SK-N-SH (cell line): ENCODE measurements at regions not wholly inside any gene's neighbourhood (a gene's known extent, or its start where the extent isn't known, plus 50 kb on each side); places are given as distances from the start of the nearest gene placed in this dataset.

Source experiments
- CTCF ChIA-PET: fragments of 300-600, 350-600 bp; formaldehyde crosslinking; extraction: SDS; loops from one replicate; lab custom pipeline; 2021; lab: Yijun Ruan, JAX
- POLR2A ChIA-PET: fragments of 350-600 bp; sonication (Branson Sonifier 250); formaldehyde crosslinking; extraction: SDS; loops from one replicate; lab custom pipeline; 2020; ENCODE audit warnings: antibody characterized with exemption, inconsistent platforms; lab: Yijun Ruan, JAX
- DNase-seq: peaks from one replicate; pipeline ENCODE4 v3.0.0; 2012
- H2AFZ ChIP-seq: fragments of 200-600 bp; sonication (generic); 2 replicates; pipeline ENCODE4 v1.8.1; 2016; ENCODE audit warnings: antibody characterized with exemption, mild to moderate bottlenecking, low read depth
- H3F3A ChIP-seq: fragments of 200-600 bp; sonication (generic); replicated peaks from 2 replicates; pipeline ENCODE3; 2016; ENCODE audit warnings: antibody characterized with exemption, mild to moderate bottlenecking; ENCODE audit not compliant: insufficient read depth
- H3K27ac ChIP-seq, 2 experiments: fragments of 200-500 bp in 1 of 2; fragments of 200-600 bp in 1 of 2; sonication (Bioruptor generic) in 1 of 2; sonication (generic), shearing (Covaris generic) in 1 of 2; 2 replicates each; pipeline versions ENCODE4 v1.5.1 to v1.6.1; 2014 to 2016; ENCODE audit warnings: low read depth in 2 of 2, inconsistent platforms in 1 of 2, low read length in 1 of 2, mild to moderate bottlenecking in 1 of 2, mixed read lengths in 1 of 2
- H3K27me3 ChIP-seq: fragments of 200-600 bp; sonication (generic), shearing (Covaris generic); 2 replicates; pipeline ENCODE4 v1.6.1; 2016; ENCODE audit warnings: mixed run types; ENCODE audit not compliant: insufficient read depth
- H3K36me3 ChIP-seq, 2 experiments: fragments of 200-500 bp in 1 of 2; fragments of 200-600 bp in 1 of 2; sonication (Bioruptor generic) in 1 of 2; sonication (generic) in 1 of 2; replicated peaks in 1 of 2; 2 replicates each; pipeline versions ENCODE3 to v1.5.1; 2014 to 2016; ENCODE audit warnings: low read length in 1 of 2, mild to moderate bottlenecking in 1 of 2; ENCODE audit not compliant: insufficient read depth in 2 of 2, control insufficient read depth in 1 of 2
- H3K4me1 ChIP-seq, 2 experiments: fragments of 200-500 bp in 1 of 2; fragments of 200-600 bp in 1 of 2; sonication (Bioruptor generic) in 1 of 2; sonication (generic), shearing (Covaris generic) in 1 of 2; 2 replicates each; pipeline versions ENCODE4 v1.5.1 to v1.6.1; 2014 to 2016; ENCODE audit warnings: low read depth in 1 of 2, low read length in 1 of 2, mixed run types in 1 of 2; ENCODE audit not compliant: insufficient read depth in 2 of 2, control insufficient read depth in 1 of 2
- H3K4me2 ChIP-seq: fragments of 200-600 bp; sonication (generic), shearing (Covaris generic); 2 replicates; pipeline ENCODE4 v1.6.1; 2017; ENCODE audit warnings: mixed run types
- H3K4me3 ChIP-seq, 2 experiments: fragments of 200-500 bp in 1 of 2; fragments of 200-600 bp in 1 of 2; sonication (Bioruptor generic) in 1 of 2; sonication (generic), shearing (Covaris generic) in 1 of 2; 2 replicates each; pipeline versions ENCODE4 v1.5.1 to v1.8.1; 2014 to 2016; ENCODE audit warnings: low read depth in 2 of 2, inconsistent platforms in 1 of 2, low read length in 1 of 2, mild to moderate bottlenecking in 1 of 2, mixed read lengths in 1 of 2, moderate library complexity in 1 of 2
- H3K79me2 ChIP-seq: fragments of 200-600 bp; sonication (generic); 2 replicates; pipeline ENCODE4 v1.8.1; 2017; ENCODE audit warnings: mild to moderate bottlenecking; ENCODE audit not compliant: insufficient read depth
- H3K9ac ChIP-seq: fragments of 200-600 bp; sonication (generic); 2 replicates; pipeline ENCODE4 v1.6.1; 2017; ENCODE audit warnings: mixed run types
- H3K9me2 ChIP-seq: fragments of 200-600 bp; sonication (generic); 2 replicates; pipeline ENCODE4 v1.6.1; 2017; ENCODE audit warnings: mixed run types
- H3K9me3 ChIP-seq: fragments of 200-600 bp; sonication (generic); 2 replicates; pipeline ENCODE4 v1.6.1; 2017; ENCODE audit warnings: mixed run types, mild to moderate bottlenecking, moderate library complexity
- H4K20me1 ChIP-seq: fragments of 200-600 bp; sonication (generic); 2 replicates; pipeline ENCODE4 v1.6.1; 2017; ENCODE audit warnings: mild to moderate bottlenecking, mixed run types; ENCODE audit not compliant: insufficient read depth
- CHD2 ChIP-seq: fragments of 150-350 bp; IDR thresholded peaks from 2 replicates; pipeline ENCODE4 v1.6.1; 2018; ENCODE audit warnings: low read length; ENCODE audit not compliant: partially characterized antibody
- FOSL2 ChIP-seq: IDR thresholded peaks from 2 replicates; pipeline ENCODE4 v1.4.0; 2012; ENCODE audit warnings: low read depth, mild to moderate bottlenecking, moderate library complexity, borderline replicate concordance
- IRF3 ChIP-seq: fragments of 150-350 bp; IDR thresholded peaks from 2 replicates; pipeline ENCODE4 v1.6.1; 2016; ENCODE audit warnings: mild to moderate bottlenecking, low read depth, low read length
- JUND ChIP-seq: IDR thresholded peaks from 2 replicates; pipeline ENCODE4 v1.4.0; 2012
- MXI1 ChIP-seq: IDR thresholded peaks from 2 replicates; pipeline ENCODE4 v1.6.1; 2012; ENCODE audit warnings: mild to moderate bottlenecking, low read depth, low read length, improper control_type of control experiment
- RXRA ChIP-seq: IDR thresholded peaks from 2 replicates; pipeline ENCODE4 v1.4.0; 2012; ENCODE audit warnings: low read depth, mild to moderate bottlenecking, borderline replicate concordance
- SMC3 ChIP-seq: IDR thresholded peaks from 2 replicates; pipeline ENCODE4 v1.6.1; 2012; ENCODE audit warnings: low read depth, low read length, improper control_type of control experiment
- TAF1 ChIP-seq: IDR thresholded peaks from 2 replicates; pipeline ENCODE4 v1.6.1; 2012; ENCODE audit warnings: low read depth, mild to moderate bottlenecking, low read length, moderate library complexity, borderline replicate concordance
- TEAD4 ChIP-seq: IDR thresholded peaks from 2 replicates; pipeline ENCODE4 v1.4.0; 2012; ENCODE audit warnings: mild to moderate bottlenecking, borderline replicate concordance; ENCODE audit not compliant: insufficient read depth
- YY1 ChIP-seq: IDR thresholded peaks from 2 replicates; pipeline ENCODE4 v1.4.0; 2012; ENCODE audit warnings: low read depth, mild to moderate bottlenecking
- WGBS: methylation state at CpG from one replicate; pipeline ENCODE4 v1.1.6; 2017; ENCODE audit warnings: low lambda C conversion rate; 5-methylcytosine and 5-hydroxymethylcytosine counted together
- TF ChIP-seq, protein P1 (sequence below): fragments of 200-600 bp; sonication (generic); IDR thresholded peaks from 2 replicates; pipeline ENCODE4 v1.6.1; 2017; ENCODE audit warnings: antibody characterized with exemption, mild to moderate bottlenecking, moderate library complexity
- TF ChIP-seq, protein P2 (sequence below): fragments of 150-350 bp; IDR thresholded peaks from 2 replicates; pipeline ENCODE4 v1.6.1; 2017; ENCODE audit warnings: antibody characterized with exemption, low read length, low read depth, borderline replicate concordance

DNA sequence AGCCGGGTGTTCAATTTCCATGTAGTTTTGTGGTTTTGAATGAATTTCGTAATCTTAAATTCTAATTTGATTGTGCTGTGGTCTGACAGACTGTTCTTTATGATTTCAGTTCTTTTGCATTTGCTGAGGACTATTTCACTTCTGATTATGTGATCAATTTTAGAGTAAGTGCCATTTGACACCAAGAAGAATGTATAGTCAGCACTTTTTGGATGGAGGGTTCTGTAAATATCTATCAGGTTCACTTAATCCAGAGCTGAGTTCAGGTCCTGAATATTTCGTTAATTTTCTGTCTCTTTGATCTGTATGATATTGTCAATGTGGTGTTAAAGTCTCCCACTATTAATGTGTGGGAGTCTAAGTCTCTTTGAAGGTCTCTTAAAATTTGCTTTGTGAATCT, 944.9 kb downstream of the TLE4 start:
- Histone ChIP-seq H3K36me3 (no peaks in the 10 kb centered on the region), H3K4me3 (no peak overlapping the region), H3K9me3 (no peaks in the 10 kb centered on the region)
- CTCF ChIA-PET, result no interaction called here
- whole genome bisulfite sequencing, result 19% methylated on average over 3 of the region's 3 CpGs
- TF ChIP-seq TAF1, result no peak
- no peak for TF ChIP-seq IRF3
- no peak for TF ChIP-seq YY1
- TF ChIP-seq, all 33 proteins: peak for 0
- H2AFZ ChIP-seq, result no peak overlapping the region
- H3K27me3 ChIP-seq, result no peaks in the 10 kb centered on the region
- H3K4me2 ChIP-seq, result no peak overlapping the region
- POLR2A ChIA-PET, result no interaction called here
- H3F3A ChIP-seq, result no peaks in the 10 kb centered on the region
- H4K20me1 ChIP-seq, result no peaks in the 10 kb centered on the region
- H3K9me2 ChIP-seq, result no peaks in the 10 kb centered on the region
- DNase-seq, result no peak
- H3K27ac ChIP-seq, result no peak overlapping the region
- H3K79me2 ChIP-seq, result no peaks in the 10 kb centered on the region
- H3K9ac ChIP-seq, result no peak overlapping the region
- no peaks in the 10 kb centered on the region for H3K4me1 ChIP-seq

- Histone ChIP-seq H3K9me2 (no peaks in the 10 kb centered on the region), H3K27ac (no peak overlapping the region), H3K4me1 (no peaks in the 10 kb centered on the region), H3K36me3 (no peaks in the 10 kb centered on the region), H2AFZ (no peak overlapping the region), H3K79me2 (no peaks in the 10 kb centered on the region), H4K20me1 (no peaks in the 10 kb centered on the region), H3K9me3 (no peaks in the 10 kb centered on the region), H3K9ac (no peak overlapping the region), H3K27me3 (no peaks in the 10 kb centered on the region), H3K4me3 (no peak overlapping the region), H3K4me2 (no peak overlapping the region), H3F3A (no peaks in the 10 kb centered on the region)
- DNase-seq, result no peak
- CTCF ChIA-PET, result interaction anchor here (0.9 to 1.5 kb wide), 4 partner anchors 10 to 93 kb away, joined by 3 to 5 read pairs (median 4); no protein-coding TSS in a partner anchor
- POLR2A ChIA-PET, result no interaction called here
- no peak for TF ChIP-seq CHD2
- no peak for TF ChIP-seq FOSL2
- no peak for TF ChIP-seq SMC3
- TF ChIP-seq, protein P1, sequence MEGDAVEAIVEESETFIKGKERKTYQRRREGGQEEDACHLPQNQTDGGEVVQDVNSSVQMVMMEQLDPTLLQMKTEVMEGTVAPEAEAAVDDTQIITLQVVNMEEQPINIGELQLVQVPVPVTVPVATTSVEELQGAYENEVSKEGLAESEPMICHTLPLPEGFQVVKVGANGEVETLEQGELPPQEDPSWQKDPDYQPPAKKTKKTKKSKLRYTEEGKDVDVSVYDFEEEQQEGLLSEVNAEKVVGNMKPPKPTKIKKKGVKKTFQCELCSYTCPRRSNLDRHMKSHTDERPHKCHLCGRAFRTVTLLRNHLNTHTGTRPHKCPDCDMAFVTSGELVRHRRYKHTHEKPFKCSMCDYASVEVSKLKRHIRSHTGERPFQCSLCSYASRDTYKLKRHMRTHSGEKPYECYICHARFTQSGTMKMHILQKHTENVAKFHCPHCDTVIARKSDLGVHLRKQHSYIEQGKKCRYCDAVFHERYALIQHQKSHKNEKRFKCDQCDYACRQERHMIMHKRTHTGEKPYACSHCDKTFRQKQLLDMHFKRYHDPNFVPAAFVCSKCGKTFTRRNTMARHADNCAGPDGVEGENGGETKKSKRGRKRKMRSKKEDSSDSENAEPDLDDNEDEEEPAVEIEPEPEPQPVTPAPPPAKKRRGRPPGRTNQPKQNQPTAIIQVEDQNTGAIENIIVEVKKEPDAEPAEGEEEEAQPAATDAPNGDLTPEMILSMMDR, result no peak
- TF ChIP-seq TEAD4, result no peak
- TF ChIP-seq RXRA, result no peak
- TF ChIP-seq, protein P2, sequence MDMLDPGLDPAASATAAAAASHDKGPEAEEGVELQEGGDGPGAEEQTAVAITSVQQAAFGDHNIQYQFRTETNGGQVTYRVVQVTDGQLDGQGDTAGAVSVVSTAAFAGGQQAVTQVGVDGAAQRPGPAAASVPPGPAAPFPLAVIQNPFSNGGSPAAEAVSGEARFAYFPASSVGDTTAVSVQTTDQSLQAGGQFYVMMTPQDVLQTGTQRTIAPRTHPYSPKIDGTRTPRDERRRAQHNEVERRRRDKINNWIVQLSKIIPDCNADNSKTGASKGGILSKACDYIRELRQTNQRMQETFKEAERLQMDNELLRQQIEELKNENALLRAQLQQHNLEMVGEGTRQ, result no peak
- no peak for TF ChIP-seq JUND
- TF ChIP-seq MXI1, result no peak
- 21% methylated on average over 1 of the region's 1 CpG for WGBS
Observed at GRCh38 chr9:80509358-80509757, 937.6 kb downstream of the TLE4 start.
